HFF-Myc (cell line): ENCODE measurements at regions not wholly inside any gene's neighbourhood (a gene's known extent, or its start where the extent isn't known, plus 50 kb on each side); places are given as distances from the start of the nearest gene placed in this dataset.
"Not testable (repeated sequence)": the region's sequence is repeated elsewhere in the genome, so short reads cannot be mapped to it uniquely, and the experiment has no call there.

ENCODE experiments used
- DNase-seq: peaks from one replicate; pipeline ENCODE4 v3.0.0-alpha.2; 2011; ENCODE audit warnings: low read depth; ENCODE audit errors: extremely low read depth
- H3K4me3 ChIP-seq: replicated peaks from 2 replicates; pipeline ENCODE4 v1.5.1; 2011; ENCODE audit warnings: low read depth, mild to moderate bottlenecking, control low read depth, low read length
- CTCF ChIP-seq: IDR thresholded peaks from 2 replicates; pipeline ENCODE4 v1.5.1; 2012; ENCODE audit warnings: mild to moderate bottlenecking, low read depth, low read length, control low read depth; ENCODE audit errors: missing control alignments

- H3K4me3 ChIP-seq = no peak overlapping the region
- no peak for TF ChIP-seq CTCF
- no peak for DNase-seq
Measured at GRCh38 chr5:98214240-98215051, 559.0 kb upstream of the RGMB start.

DNA sequence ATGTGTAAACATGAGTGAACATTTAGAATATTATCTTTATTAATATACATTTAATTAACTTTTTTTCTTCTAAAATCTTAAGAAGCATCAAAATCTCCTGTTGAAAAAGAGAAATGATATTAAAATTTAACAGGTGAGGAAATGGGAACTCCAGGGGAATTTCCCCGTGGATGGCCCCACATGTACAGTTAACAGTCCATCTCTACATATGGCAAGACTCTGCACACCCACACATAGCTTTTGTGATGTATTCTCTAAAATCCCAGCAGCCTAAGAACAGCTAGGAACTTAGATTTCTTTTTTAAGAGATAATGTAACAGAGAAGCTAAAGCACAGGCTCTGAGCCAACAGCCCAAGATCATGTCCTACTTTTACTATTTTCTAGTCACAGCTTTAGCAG is 556.3 kb upstream of the RGMB start:
- DNase-seq = no peak
- TF ChIP-seq CTCF = no peak
- H3K4me3 ChIP-seq = no peak overlapping the region

- DNase-seq = no peak
- no peak for TF ChIP-seq CTCF
- no peak overlapping the region for H3K4me3 ChIP-seq
Measured at GRCh38 chr5:98218838-98219237, 554.6 kb upstream of the RGMB start.

DNA sequence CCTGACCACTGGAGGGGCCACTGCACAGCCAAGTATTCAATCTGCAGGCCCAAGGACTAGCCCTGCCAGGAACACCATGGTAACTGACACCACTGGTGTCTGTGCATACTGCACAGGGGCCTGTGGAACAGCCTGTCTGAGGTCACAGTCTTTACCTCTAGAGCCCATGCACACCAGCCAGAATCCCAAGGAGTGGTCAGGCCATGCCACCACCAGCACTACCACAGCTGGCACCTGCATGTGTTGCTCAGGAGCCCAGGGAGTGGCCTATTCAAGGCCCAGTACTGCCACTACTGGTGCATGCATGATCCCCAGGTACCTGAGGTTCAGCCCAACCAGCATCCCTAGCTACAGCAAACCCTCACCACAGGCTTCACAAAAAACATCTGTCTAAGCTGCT is 546.0 kb upstream of the RGMB start:
- no peak overlapping the region for H3K4me3 ChIP-seq
- DNase-seq = no peak
- no peak for TF ChIP-seq CTCF

- DNase-seq = no peak
- no peak for TF ChIP-seq CTCF
- no peak overlapping the region for H3K4me3 ChIP-seq
Measured at GRCh38 chr5:98231089-98231488, 542.4 kb upstream of the RGMB start.

GRCh38 chr5:98237794-98238193 is 535.7 kb upstream of the RGMB start:
- not testable (repeated sequence) for DNase-seq, H3K4me3 ChIP-seq

DNA sequence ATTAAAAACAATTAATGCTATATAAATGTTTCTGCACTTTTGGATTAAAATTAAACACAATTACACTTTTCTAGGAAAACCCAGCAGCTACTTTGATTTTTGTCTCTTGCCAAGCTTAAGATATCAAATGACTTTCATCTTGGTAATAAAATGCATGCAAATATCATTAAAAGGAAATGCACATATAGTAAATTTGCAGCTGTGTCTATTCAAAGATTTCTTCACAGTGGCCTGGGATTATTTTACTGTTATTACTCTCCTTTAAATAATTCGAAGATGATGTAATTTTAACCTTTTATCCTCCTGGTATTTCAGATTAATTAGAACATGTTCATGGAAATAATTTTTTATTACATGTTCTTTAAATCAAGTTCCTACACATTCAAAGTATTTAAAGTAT is 529.5 kb upstream of the RGMB start:
- TF ChIP-seq CTCF = no peak
- no peak for DNase-seq

More for the DNA sequence above, 529.5 kb upstream of the RGMB start:
- no peak overlapping the region for H3K4me3 ChIP-seq
